Prostate gland (tissue), 2 donors: ENCODE measurements at regions not wholly inside any gene's neighbourhood (a gene's known extent, or its start where the extent isn't known, plus 50 kb on each side); places are given as distances from the start of the nearest gene placed in this dataset.

Experiments used
- POLR2A ChIP-seq: fragments of 450-650 bp; IDR thresholded peaks from one replicate; pipeline ENCODE4 v1.6.1; 2016; ENCODE audit warnings: antibody characterized with exemption, mild to moderate bottlenecking
- POLR2AphosphoS5 ChIP-seq: sonication (generic); formaldehyde crosslinking; IDR thresholded peaks from one replicate; pipeline ENCODE4 v1.6.1; 2017; ENCODE audit warnings: antibody characterized with exemption
- TF ChIP-seq, protein P1 (sequence below), 4 experiments: fragments of 200-600 bp in 2 of 4; fragments of 450-650 bp in 2 of 4; sonication (generic) in 2 of 4; IDR thresholded peaks; 1 replicate in 3 of 4; 2 replicates in 1 of 4; pipeline ENCODE4 v1.5.1; 2016 to 2019; ENCODE audit warnings: antibody characterized with exemption in 4 of 4, mild to moderate bottlenecking in 2 of 4, moderate library complexity in 2 of 4

DNA sequence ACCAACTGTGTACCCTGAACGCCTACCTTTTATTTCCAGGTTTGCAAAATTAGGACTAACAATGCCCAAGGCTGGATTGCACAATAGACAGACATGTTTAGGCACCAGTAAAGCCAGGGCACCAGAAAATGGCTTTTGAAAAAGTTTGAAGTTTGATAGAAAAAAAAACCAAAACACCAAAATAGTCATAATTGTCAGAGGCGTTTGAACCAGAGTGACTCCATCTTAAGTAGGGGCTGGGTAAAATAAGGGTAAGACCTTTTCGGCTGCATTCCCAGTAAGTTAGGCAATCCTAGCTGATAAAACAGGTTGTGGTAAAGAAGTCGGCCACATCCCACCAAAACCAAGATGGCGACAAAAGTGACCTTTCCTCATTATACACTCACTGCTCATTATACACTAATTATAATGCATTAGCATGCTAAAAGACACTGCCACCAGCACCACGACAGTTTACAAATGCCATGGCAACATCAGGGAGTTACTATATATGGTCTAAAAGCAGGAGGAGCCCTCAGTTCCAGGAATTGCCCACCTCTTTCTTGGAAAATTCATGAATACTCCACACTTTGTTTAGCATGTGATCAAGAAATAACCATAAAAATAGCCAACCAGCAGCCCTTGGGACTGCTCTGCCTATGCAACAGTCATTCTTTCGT, 71.2 kb upstream of the EPCAM start:
- TF ChIP-seq, protein P1, sequence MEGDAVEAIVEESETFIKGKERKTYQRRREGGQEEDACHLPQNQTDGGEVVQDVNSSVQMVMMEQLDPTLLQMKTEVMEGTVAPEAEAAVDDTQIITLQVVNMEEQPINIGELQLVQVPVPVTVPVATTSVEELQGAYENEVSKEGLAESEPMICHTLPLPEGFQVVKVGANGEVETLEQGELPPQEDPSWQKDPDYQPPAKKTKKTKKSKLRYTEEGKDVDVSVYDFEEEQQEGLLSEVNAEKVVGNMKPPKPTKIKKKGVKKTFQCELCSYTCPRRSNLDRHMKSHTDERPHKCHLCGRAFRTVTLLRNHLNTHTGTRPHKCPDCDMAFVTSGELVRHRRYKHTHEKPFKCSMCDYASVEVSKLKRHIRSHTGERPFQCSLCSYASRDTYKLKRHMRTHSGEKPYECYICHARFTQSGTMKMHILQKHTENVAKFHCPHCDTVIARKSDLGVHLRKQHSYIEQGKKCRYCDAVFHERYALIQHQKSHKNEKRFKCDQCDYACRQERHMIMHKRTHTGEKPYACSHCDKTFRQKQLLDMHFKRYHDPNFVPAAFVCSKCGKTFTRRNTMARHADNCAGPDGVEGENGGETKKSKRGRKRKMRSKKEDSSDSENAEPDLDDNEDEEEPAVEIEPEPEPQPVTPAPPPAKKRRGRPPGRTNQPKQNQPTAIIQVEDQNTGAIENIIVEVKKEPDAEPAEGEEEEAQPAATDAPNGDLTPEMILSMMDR (IDR thresholded peaks at IDR 0.05), result no peak
- TF ChIP-seq POLR2AphosphoS5, result no peak
- no peak for TF ChIP-seq POLR2A
